DOHH2 (cell line): ENCODE measurements at regions not wholly inside any gene's neighbourhood (a gene's known extent, or its start where the extent isn't known, plus 50 kb on each side); places are given as distances from the start of the nearest gene placed in this dataset.

Experiments used
- CTCF ChIP-seq: fragments of 200-600 bp; sonication (generic); IDR thresholded peaks from one replicate; pipeline ENCODE4 v1.5.1; 2014; ENCODE audit warnings: antibody characterized with exemption, mild to moderate bottlenecking, low read depth, low read length; ENCODE audit not compliant: poor library complexity, severe bottlenecking
- EZH2phosphoT487 ChIP-seq: fragments of 200-600 bp; sonication (generic); IDR thresholded peaks from 2 replicates; pipeline ENCODE4 v1.6.1; 2017; ENCODE audit warnings: borderline replicate concordance, mild to moderate bottlenecking, antibody characterized with exemption, low read length, moderate library complexity, mixed read lengths

- TF ChIP-seq CTCF, result no peak
- no peak for TF ChIP-seq EZH2phosphoT487
Observed at GRCh38 chr4:104283303-104283702, 211.4 kb downstream of the CXXC4 start.
